Left lobe of liver (tissue), 2 donors: ENCODE measurements at regions not wholly inside any gene's neighbourhood (a gene's known extent, or its start where the extent isn't known, plus 50 kb on each side); places are given as distances from the start of the nearest gene placed in this dataset.
"Not testable (repeated sequence)": the region's sequence is repeated elsewhere in the genome, so short reads cannot be mapped to it uniquely, and the experiment has no call there.

ENCODE experiments used
- ATAC-seq: fragments of 200-7000 bp; cut with Tn5 transposase; one replicate; pipeline ENCODE4 v1.9.1; 2020; ENCODE audit warnings: mild to moderate bottlenecking, moderate library complexity
- DNase-seq: peaks from one replicate; pipeline ENCODE4 v3.0.0-alpha.2; 2020; ENCODE audit warnings: low spot score
- donor health status: DM: no; HTN: no; CAD: no; lungs with moderate emphysema.
- donor health status: DM: no; HTN: yes; CAD: no.

- ATAC-seq, result peak; percentile 82
Measured at GRCh38 chr7:66535414-66536329, 93.0 kb upstream of the KCTD7 start.

GRCh38 chr7:66537380-66537779 lies 91.3 kb upstream of the KCTD7 start:
- ATAC-seq, result peak; percentile 45
- peak; percentile 66 for DNase-seq

More at GRCh38 chr7:66535414-66536329, 93.0 kb upstream of the KCTD7 start:
- peak; percentile 88 for DNase-seq

GRCh38 chr7:66537876-66538275 lies 90.8 kb upstream of the KCTD7 start:
- ATAC-seq (no peak), DNase-seq (no peak)

GRCh38 chr7:66539264-66539623 lies 89.4 kb upstream of the KCTD7 start:
- ATAC-seq (no peak), DNase-seq (no peak)

- no peak for DNase-seq
Measured at GRCh38 chr7:66539902-66540375, 88.7 kb upstream of the KCTD7 start.

GRCh38 chr7:66542049-66542448 lies 86.6 kb upstream of the KCTD7 start:
- DNase-seq, result no peak

More at GRCh38 chr7:66539902-66540375, 88.7 kb upstream of the KCTD7 start:
- no peak for ATAC-seq

GRCh38 chr7:66542528-66543269 lies 86.0 kb upstream of the KCTD7 start:
- no peak for DNase-seq

More at GRCh38 chr7:66542049-66542448, 86.6 kb upstream of the KCTD7 start:
- ATAC-seq, result no peak

GRCh38 chr7:66549466-66549865 lies 79.2 kb upstream of the KCTD7 start:
- DNase-seq (no peak), ATAC-seq (no peak)

More at GRCh38 chr7:66542528-66543269, 86.0 kb upstream of the KCTD7 start:
- ATAC-seq, result peak; percentile 8

GRCh38 chr7:66553001-66553400 lies 75.7 kb upstream of the KCTD7 start:
- DNase-seq (no peak), ATAC-seq (no peak)

- not testable (repeated sequence) for ATAC-seq, DNase-seq
Measured at GRCh38 chr7:66553675-66554074, 75.0 kb upstream of the KCTD7 start.

- not testable (repeated sequence) for DNase-seq, ATAC-seq
Measured at GRCh38 chr7:66554291-66554690, 74.4 kb upstream of the KCTD7 start.

GRCh38 chr7:66554842-66555430 lies 73.7 kb upstream of the KCTD7 start:
- not testable (repeated sequence) for DNase-seq, ATAC-seq

GRCh38 chr7:66556177-66556548 lies 72.5 kb upstream of the KCTD7 start:
- ATAC-seq (no peak), DNase-seq (no peak)

- DNase-seq (no peak), ATAC-seq (no peak)
Measured at GRCh38 chr7:66556549-66557213, 72.0 kb upstream of the KCTD7 start.

- ATAC-seq, result peak; percentile 95
- peak; percentile 69 for DNase-seq
Measured at GRCh38 chr7:66557214-66558200, 71.2 kb upstream of the KCTD7 start.

GRCh38 chr7:66558201-66558641 lies 70.5 kb upstream of the KCTD7 start:
- ATAC-seq, result peak; percentile 8
- DNase-seq, result no peak

- DNase-seq (no peak), ATAC-seq (peak; percentile 17)
Measured at GRCh38 chr7:66558660-66559465, 69.8 kb upstream of the KCTD7 start.

- no peak for DNase-seq
- ATAC-seq, result no peak
Measured at GRCh38 chr7:66564045-66564444, 64.6 kb upstream of the KCTD7 start.
